Islet of Langerhans (tissue), 1 donor: ENCODE measurements at regions not wholly inside any gene's neighbourhood (a gene's known extent, or its start where the extent isn't known, plus 50 kb on each side); places are given as distances from the start of the nearest gene placed in this dataset.

Experiments
- FAIRE-seq: peaks from one replicate; lab custom pipeline; 2011; peaks lifted over from hg19 to GRCh38; lab: Jason Lieb, UNC

- no peak for FAIRE-seq
Measured at GRCh38 chr4:120431180-120431579, 364.5 kb upstream of the MAD2L1 start.

GRCh38 chr4:120418146-120418545 lies 351.5 kb upstream of the MAD2L1 start:
- no peak for FAIRE-seq

- no peak for FAIRE-seq
Measured at GRCh38 chr4:120415896-120416295, 349.2 kb upstream of the MAD2L1 start.

GRCh38 chr4:120406960-120407359 lies 340.3 kb upstream of the MAD2L1 start:
- no peak for FAIRE-seq

GRCh38 chr4:120403296-120403695 lies 336.6 kb upstream of the MAD2L1 start:
- no peak for FAIRE-seq

- FAIRE-seq, result no peak
Measured at GRCh38 chr4:120400441-120400840, 333.8 kb upstream of the MAD2L1 start.

GRCh38 chr4:120399826-120400225 lies 333.2 kb upstream of the MAD2L1 start:
- FAIRE-seq, result no peak

- FAIRE-seq, result no peak
Measured at GRCh38 chr4:120395746-120396145, 329.1 kb upstream of the MAD2L1 start.

- no peak for FAIRE-seq
Measured at GRCh38 chr4:120355881-120356280, 289.2 kb upstream of the MAD2L1 start.

GRCh38 chr4:120354381-120354780 lies 287.7 kb upstream of the MAD2L1 start:
- no peak for FAIRE-seq

GRCh38 chr4:120353235-120353634 lies 286.6 kb upstream of the MAD2L1 start:
- FAIRE-seq, result no peak

- no peak for FAIRE-seq
Measured at GRCh38 chr4:120352739-120353138, 286.1 kb upstream of the MAD2L1 start.

- FAIRE-seq, result no peak
Measured at GRCh38 chr4:120348948-120349347, 282.3 kb upstream of the MAD2L1 start.

GRCh38 chr4:120348521-120348920 lies 281.9 kb upstream of the MAD2L1 start:
- FAIRE-seq, result no peak

GRCh38 chr4:120331486-120332370 lies 265.1 kb upstream of the MAD2L1 start:
- no peak for FAIRE-seq

GRCh38 chr4:120329386-120329785 lies 262.7 kb upstream of the MAD2L1 start:
- FAIRE-seq, result no peak

- FAIRE-seq, result no peak
Measured at GRCh38 chr4:120327276-120327675, 260.6 kb upstream of the MAD2L1 start.

GRCh38 chr4:120319046-120319767 lies 252.6 kb upstream of the MAD2L1 start:
- no peak for FAIRE-seq

- FAIRE-seq, result no peak
Measured at GRCh38 chr4:120318196-120318846, 251.7 kb upstream of the MAD2L1 start.

- FAIRE-seq, result no peak
Measured at GRCh38 chr4:120317713-120318112, 251.1 kb upstream of the MAD2L1 start.

GRCh38 chr4:120316416-120316815 lies 249.8 kb upstream of the MAD2L1 start:
- no peak for FAIRE-seq

GRCh38 chr4:120314969-120315368 lies 248.3 kb upstream of the MAD2L1 start:
- FAIRE-seq, result no peak

- no peak for FAIRE-seq
Measured at GRCh38 chr4:120304801-120305200, 238.2 kb upstream of the MAD2L1 start.
